ENCODE measurements at regions not wholly inside any gene's neighbourhood (a gene's known extent, or its start where the extent isn't known, plus 50 kb on each side); places are given as distances from the start of the nearest gene placed in this dataset.

- peak; percentile 94 for DNase-seq (ENCODE audit: low read depth)
Observed at GRCh38 chr14:49999146-49999761, 106.4 kb downstream of the ARF6 start.

- DNase-seq (ENCODE audit: low read depth), result no peak
Observed at GRCh38 chr14:49999826-50000379, 107.0 kb downstream of the ARF6 start.

GRCh38 chr14:50000380-50001150 lies 107.7 kb downstream of the ARF6 start:
- DNase-seq (ENCODE audit: low read depth), result peak; percentile 97

GRCh38 chr14:50001151-50001998 lies 108.5 kb downstream of the ARF6 start:
- DNase-seq (ENCODE audit: low read depth), result peak; percentile 96

GRCh38 chr14:50001999-50002925 lies 109.4 kb downstream of the ARF6 start:
- DNase-seq (ENCODE audit: low read depth), result no peak

- DNase-seq (ENCODE audit: low read depth), result no peak
Observed at GRCh38 chr14:50002926-50003212, 110.0 kb downstream of the ARF6 start.

- DNase-seq (ENCODE audit: low read depth), result peak; percentile 75
Observed at GRCh38 chr14:50003213-50004021, 110.5 kb downstream of the ARF6 start.

GRCh38 chr14:50006141-50006540 lies 110.2 kb downstream of the VCPKMT start:
- DNase-seq (ENCODE audit: low read depth), result no peak

GRCh38 chr14:50007123-50007903 lies 109.1 kb downstream of the VCPKMT start:
- DNase-seq (ENCODE audit: low read depth), result no peak

- DNase-seq (ENCODE audit: low read depth), result no peak
Observed at GRCh38 chr14:50008562-50008961, 107.8 kb downstream of the VCPKMT start.

- DNase-seq (ENCODE audit: low read depth), result no peak
Observed at GRCh38 chr14:50008974-50009373, 107.4 kb downstream of the VCPKMT start.

GRCh38 chr14:50010752-50011151 lies 105.6 kb downstream of the VCPKMT start:
- DNase-seq (ENCODE audit: low read depth), result peak; percentile 72

GRCh38 chr14:50011242-50011641 lies 105.1 kb downstream of the VCPKMT start:
- no peak for DNase-seq (ENCODE audit: low read depth)

- DNase-seq (ENCODE audit: low read depth), result peak; percentile 56
Observed at GRCh38 chr14:50012644-50013043, 103.7 kb downstream of the VCPKMT start.

- peak; percentile 50 for DNase-seq (ENCODE audit: low read depth)
Observed at GRCh38 chr14:50013198-50013918, 103.0 kb downstream of the VCPKMT start.

GRCh38 chr14:50013934-50014333 lies 102.4 kb downstream of the VCPKMT start:
- DNase-seq (ENCODE audit: low read depth), result no peak

- DNase-seq (ENCODE audit: low read depth), result no peak
Observed at GRCh38 chr14:50014809-50015430, 101.5 kb downstream of the VCPKMT start.

- no peak for DNase-seq (ENCODE audit: low read depth)
Observed at GRCh38 chr14:50015716-50016115, 100.7 kb downstream of the VCPKMT start.

Data from EH (cell line).